ENCODE measurements at regions not wholly inside any gene's neighbourhood (a gene's known extent, or its start where the extent isn't known, plus 50 kb on each side); places are given as distances from the start of the nearest gene placed in this dataset.
A peak's percentile ranks its signal among the peaks of the same experiment; 100 is the strongest.
"Not testable (repeated sequence)": the region's sequence is repeated elsewhere in the genome, so short reads cannot be mapped to it uniquely, and the experiment has no call there.

DNA sequence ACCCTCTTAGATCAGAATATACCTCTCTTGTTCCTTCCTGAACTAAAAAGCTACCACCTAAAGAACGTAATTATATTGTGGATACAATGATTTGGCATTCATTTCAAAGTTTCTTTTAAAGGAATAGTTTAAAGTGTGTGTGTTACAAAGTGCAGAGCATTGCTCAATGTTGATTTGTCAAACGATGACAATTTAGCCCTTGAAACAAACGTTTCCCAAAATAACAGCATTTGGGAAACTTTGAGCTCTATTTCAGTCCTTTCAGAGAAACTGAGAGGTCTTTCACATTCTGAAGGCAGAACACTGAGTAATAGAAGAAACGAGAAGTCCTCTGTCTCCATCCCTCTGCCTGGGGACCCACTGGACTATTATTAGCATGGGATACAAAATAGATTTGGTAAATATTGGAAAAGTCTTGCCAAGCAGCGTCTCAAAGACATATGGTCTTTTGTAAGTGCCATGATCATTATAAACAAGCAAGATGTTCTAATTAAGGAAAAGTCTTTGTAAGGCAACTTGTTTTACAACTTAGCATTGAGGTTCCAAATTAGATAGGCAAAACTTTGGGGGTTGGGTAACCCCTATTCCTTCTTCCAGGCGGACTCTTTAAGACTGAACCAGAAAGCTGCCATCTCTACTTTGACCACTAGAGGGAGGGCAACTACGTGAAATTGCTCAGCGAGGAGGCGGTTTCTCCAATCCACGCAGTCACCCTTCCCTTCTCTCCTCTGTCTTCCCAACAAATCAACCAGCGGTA lies 208.8 kb downstream of the RNF144B start:
- peak; percentile 34 for DNase-seq (ENCODE audit: low spot score)

- DNase-seq (ENCODE audit: low spot score) = no peak
Measured at GRCh38 chr6:18596531-18596835, 209.3 kb downstream of the RNF144B start.

GRCh38 chr6:18598551-18599264 lies 211.6 kb downstream of the RNF144B start:
- DNase-seq (ENCODE audit: low spot score) = no peak

DNA sequence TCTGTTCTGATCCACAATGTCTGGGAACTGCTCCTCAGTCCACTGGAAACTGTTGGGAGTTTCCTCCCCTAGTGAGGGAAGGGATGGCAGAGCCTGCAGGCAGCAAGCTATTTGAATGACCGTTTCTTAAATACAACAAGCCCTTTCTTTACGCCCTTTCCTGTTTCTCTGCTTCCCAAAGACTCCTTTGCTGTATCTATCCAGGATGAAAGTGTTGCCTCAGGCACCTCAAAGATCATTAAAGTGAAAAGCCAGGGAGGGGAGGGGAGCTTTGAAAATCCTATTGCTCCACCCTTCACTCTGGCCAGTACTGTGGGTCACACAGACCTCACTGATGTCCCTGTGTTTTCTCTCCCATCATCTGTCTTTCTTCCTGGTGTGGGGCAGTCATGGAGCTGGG lies 213.1 kb downstream of the RNF144B start:
- DNase-seq (ENCODE audit: low spot score) = no peak

DNA sequence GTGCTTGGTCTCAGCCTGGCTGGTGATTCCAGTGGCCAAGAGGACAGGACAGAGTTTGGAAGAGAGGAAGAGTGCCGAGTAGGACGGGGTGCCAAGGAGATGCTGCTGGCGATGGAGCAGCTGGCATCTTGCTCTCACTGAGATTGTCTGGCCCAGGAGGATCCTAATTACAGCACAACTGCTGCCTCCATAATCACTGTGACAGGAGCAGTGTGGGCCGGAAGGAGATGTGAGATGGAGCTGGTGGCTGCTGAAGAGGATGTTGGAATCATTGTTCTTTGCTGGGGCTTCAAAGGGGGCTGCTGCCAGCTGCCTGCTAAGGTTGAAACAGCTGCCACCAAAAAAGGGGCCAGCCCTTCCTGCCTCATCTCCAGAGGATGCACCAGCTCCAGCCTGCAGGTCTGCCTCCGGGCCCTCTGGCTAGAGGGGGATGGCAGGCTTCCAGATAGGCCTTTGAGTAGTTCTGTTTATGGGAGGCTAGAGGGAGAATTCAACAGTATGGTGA lies 214.4 kb downstream of the RNF144B start:
- no peak for DNase-seq (ENCODE audit: low spot score)

DNA sequence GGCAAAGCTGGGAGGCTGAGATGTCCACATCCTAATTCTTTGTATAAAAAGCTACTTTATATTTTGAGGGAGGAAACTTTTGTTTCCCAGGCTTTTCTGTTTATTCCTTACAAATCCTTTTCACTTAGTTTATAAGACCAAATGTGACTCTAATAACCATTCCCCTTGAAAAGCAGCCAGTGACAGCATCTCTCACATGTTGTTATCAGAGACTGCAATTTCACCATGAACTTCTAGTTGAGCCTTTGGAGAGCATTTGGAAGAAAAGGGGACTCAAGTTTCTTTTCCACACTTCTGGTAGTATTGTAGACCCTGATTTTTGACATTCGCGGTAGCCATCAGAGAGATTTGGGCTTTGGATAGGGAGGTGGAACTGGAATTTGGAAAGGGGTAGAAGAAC lies 215.8 kb downstream of the RNF144B start:
- no peak for DNase-seq (ENCODE audit: low spot score)

DNA sequence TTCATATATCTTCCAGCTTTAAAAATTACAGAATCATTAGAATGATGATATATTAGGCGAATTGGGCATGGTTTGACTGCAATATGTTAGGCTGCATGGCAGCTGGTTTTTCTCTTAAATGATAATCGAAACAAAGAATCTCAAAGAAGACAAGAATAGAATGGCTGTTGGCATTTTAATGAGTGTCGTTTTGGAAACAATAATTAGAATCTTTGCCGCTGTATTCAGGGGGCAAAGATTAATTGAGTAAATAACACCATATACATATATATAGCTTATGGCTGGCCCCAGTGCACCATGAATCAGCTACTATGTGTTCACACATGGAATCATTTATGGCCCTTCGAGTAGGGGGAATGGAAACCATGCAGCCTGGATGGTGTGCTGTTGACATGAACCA lies 216.2 kb downstream of the RNF144B start:
- DNase-seq (ENCODE audit: low spot score) = no peak

DNA sequence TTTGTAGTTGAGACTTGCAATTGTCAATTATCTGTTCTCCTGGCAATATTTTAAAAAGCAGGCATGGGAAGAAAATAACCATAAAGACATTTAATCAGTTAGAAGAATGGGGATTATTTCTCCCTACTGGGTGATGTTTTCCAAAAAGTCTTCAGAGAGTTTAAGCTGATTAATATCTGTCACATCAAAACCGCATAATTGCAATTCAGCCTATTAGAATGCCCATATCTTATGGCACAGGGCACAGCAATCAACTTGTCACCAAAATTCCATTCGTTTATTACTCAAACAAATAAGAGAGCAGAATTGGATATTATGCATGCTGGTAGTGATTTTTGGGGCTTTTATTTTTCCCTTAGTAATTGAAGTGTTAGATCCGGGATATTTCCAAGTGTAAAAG lies 218.7 kb downstream of the RNF144B start:
- DNase-seq (ENCODE audit: low spot score) = no peak

DNA sequence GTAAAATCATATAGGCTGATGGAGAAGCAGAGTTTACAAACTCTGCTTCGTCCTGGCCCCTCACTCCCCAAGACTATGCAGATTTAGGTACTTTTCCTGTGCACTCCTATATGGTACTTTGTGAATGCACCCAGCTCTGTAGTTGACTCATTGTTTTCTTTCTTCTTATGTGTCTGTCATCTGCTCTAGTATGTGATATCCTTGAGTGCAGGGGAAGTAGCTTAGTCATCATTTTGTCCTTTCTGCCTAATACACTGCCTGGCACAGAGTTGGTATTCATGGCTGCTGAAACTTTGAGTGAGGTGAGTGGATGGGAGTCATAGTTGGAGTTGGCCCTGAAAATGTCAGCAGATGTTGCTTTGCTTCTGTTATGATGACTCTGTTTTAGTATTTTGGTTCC lies 222.6 kb downstream of the RNF144B start:
- DNase-seq (ENCODE audit: low spot score) = no peak

- no peak for DNase-seq (ENCODE audit: low spot score)
Measured at GRCh38 chr6:18613319-18613925, 226.3 kb downstream of the RNF144B start.

- no peak for DNase-seq (ENCODE audit: low spot score)
Measured at GRCh38 chr6:18629571-18629970, 242.4 kb downstream of the RNF144B start.

DNA sequence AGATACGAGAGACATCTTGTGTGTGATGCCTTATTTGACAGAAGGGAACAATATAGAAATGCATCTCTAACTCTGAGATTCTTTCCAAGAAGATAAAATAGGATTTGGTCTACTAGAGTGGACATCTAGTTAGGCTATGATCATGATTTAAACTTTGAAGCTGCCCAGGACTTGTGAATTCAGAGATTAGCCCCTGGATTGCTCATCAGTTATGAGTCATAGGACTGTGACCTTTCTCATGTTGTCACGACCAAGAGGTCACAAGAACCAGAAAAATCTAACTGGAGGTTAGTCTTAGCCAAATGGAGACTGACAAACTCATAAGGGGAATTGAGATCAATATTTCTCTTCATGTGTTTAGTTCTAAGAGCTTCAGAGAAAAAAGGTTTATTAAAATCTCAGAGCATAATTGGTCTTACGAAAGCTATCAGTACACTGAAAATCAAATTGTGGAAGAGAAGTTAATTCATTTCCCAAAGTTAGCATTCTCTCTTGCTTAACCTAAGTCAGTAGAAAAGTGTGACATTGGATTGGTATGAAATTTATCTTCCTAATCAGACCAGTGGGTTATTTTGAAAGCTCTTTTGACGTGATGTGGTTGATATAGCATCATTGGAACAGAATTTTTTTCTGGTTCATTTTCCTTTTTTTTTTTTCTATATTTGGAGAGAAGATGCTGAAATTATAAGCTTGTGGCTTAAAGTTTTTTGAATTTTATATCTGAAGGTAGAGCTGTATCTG lies 245.7 kb downstream of the RNF144B start:
- peak; percentile 3 for DNase-seq (ENCODE audit: low spot score)

- no peak for DNase-seq (ENCODE audit: low spot score)
Measured at GRCh38 chr6:18634912-18635311, 247.8 kb downstream of the RNF144B start.

DNA sequence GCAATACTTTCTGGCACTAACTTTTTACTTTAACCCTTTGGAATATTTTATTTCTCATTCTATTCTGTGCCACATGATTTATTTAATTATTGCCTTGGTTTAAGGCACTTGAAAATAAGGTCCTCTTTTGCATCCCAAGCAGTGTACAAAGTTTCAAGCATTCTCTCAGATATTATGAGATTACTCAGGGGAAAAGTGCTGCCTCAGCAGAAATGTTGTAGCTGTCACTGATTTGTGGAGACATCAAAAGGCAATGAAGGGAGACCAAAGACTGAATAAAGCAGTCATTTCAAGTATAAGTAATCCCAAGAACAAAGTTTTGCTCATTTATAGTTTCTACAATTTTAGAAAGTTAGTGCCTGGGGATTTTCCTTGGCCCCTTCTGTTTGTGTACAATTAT lies 253.0 kb downstream of the RNF144B start:
- DNase-seq (ENCODE audit: low spot score) = no peak

- no peak for DNase-seq (ENCODE audit: low spot score)
Measured at GRCh38 chr6:18640754-18641153, 253.6 kb downstream of the RNF144B start.

GRCh38 chr6:18654821-18655220 lies 267.7 kb downstream of the RNF144B start:
- no peak for DNase-seq (ENCODE audit: low spot score)

GRCh38 chr6:18656506-18656905 lies 269.4 kb downstream of the RNF144B start:
- no peak for DNase-seq (ENCODE audit: low spot score)

DNA sequence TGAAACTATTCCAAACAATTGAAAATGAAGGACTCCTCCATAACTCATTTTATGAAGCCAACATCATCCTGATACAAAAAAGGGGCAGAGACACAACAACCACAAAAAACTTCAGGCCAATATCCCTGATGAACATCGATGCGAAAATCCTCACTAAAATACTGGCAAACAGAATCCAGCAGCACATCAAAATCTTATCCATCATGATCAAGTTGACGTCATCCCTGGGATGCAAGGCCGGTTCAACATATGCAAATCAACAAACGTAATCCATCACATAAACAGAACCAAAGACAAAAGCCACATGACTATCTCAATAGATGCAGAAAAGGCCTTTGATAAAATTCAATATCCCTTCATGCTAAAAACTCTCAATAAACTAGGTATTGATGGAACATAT lies 272.8 kb downstream of the RNF144B start:
- DNase-seq (ENCODE audit: low spot score) = not testable (repeated sequence)

DNA sequence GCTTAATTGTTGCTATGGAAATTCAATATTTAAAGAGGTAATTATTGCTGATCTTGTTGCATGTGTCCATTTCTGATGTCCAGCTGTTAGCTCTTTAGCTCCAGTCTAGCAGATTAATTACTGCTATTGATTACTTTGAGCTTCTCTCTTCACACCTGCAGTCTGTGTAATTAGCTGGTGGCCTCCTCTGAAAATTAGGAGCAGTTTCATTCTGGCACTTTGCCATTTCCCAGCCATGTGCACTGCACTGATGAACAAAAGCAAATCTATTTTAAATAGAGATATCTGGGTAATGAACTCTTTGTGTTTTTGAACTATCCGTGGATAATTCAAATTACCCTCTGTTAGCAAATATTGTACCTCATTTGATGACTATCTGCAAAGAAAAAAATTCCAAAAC lies 275.9 kb downstream of the RNF144B start:
- DNase-seq (ENCODE audit: low spot score) = no peak

DNA sequence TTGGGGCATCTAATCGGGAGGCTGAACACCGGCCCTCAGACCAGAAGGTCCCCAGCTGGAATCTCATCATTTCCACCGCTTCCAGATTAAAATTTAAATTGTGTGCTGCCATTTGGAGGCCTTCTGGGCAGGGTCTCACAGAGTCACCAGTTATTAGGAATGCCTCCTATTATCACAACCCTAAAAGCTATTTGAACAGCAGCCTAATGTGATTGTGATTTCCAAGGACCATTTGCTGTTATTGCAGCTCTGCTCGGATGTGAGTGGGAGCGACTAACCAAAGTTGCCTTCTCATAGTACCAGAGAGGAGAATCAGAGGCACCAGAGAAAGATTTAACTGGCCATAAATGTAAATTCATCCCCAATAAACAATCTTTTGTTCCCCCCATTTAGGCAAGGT lies 277.3 kb downstream of the RNF144B start:
- no peak for DNase-seq (ENCODE audit: low spot score)

GRCh38 chr6:18667612-18668011 lies 280.5 kb downstream of the RNF144B start:
- DNase-seq (ENCODE audit: low spot score) = no peak

GRCh38 chr6:18668994-18669393 lies 281.8 kb downstream of the RNF144B start:
- no peak for DNase-seq (ENCODE audit: low spot score)

DNA sequence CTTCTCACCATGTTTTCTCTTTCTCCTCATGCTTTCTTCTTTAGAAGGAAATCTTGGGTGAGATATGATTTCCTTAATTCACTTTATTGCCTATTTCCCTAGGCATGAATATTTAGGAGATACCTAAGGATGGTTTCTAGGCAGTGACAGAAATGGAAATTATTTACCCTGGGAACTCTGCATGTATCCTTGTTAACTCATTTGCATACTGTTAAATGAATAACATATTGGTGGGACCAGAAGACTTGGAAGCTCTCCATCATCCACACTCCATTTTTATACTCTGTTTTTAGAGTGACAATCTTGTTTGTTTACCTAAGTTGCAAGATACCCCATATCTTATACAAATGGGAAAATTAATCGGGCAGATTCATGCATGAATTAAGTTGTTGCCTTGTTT lies 285.7 kb downstream of the RNF144B start:
- DNase-seq (ENCODE audit: low spot score) = no peak

Data from kidney capillary endothelial cell (primary cell).